ENCODE measurements at regions not wholly inside any gene's neighbourhood (a gene's known extent, or its start where the extent isn't known, plus 50 kb on each side); places are given as distances from the start of the nearest gene placed in this dataset.

DNA sequence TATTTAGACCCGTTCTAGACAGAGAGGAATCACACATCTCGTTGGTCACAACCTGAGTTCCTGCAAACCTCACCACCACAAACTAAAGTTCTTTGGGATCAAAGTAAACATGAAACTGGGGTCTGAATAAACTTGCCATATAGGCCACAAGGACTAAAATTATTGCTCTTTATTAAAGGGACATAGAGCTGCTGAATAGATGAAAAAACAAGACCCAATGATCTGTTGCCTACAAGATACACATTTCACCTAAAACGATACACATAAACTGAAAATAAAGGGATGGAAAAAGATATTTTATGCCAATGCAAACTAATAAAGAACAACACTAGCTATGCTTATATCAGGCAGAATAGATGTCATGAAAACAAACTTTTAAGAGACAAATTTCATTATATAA, 623.0 kb downstream of the TBC1D32 start:
- TF ChIP-seq, protein P1, sequence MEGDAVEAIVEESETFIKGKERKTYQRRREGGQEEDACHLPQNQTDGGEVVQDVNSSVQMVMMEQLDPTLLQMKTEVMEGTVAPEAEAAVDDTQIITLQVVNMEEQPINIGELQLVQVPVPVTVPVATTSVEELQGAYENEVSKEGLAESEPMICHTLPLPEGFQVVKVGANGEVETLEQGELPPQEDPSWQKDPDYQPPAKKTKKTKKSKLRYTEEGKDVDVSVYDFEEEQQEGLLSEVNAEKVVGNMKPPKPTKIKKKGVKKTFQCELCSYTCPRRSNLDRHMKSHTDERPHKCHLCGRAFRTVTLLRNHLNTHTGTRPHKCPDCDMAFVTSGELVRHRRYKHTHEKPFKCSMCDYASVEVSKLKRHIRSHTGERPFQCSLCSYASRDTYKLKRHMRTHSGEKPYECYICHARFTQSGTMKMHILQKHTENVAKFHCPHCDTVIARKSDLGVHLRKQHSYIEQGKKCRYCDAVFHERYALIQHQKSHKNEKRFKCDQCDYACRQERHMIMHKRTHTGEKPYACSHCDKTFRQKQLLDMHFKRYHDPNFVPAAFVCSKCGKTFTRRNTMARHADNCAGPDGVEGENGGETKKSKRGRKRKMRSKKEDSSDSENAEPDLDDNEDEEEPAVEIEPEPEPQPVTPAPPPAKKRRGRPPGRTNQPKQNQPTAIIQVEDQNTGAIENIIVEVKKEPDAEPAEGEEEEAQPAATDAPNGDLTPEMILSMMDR (conservative IDR thresholded peaks at IDR 0.05; ENCODE audit: low read length) = no peak
- TF ChIP-seq EZH2phosphoT487 (IDR thresholded peaks at IDR 0.05; ENCODE audit: borderline replicate concordance, low read depth, low read length) = no peak
